ENCODE measurements at regions not wholly inside any gene's neighbourhood (a gene's known extent, or its start where the extent isn't known, plus 50 kb on each side); places are given as distances from the start of the nearest gene placed in this dataset.

GRCh38 chr6:105606831-105607463 lies 204.1 kb upstream of the PREP start:
- TF ChIP-seq CTCF (conservative IDR thresholded peaks at IDR 0.05; ENCODE audit: low read depth in 2 of 2): no peak
- TF ChIP-seq ZNF114 (CRISPR knock-in tag; IDR thresholded peaks at IDR 0.05): no peak
- TF ChIP-seq JUNB (IDR thresholded peaks at IDR 0.05; ENCODE audit: unreplicated experiment): no peak
- no peak for TF ChIP-seq CREB1 (CRISPR knock-in tag; IDR thresholded peaks at IDR 0.05; ENCODE audit: low read depth)
- no peak for TF ChIP-seq EZH2phosphoT487 (IDR thresholded peaks at IDR 0.05; ENCODE audit: unreplicated experiment)
- no peak for TF ChIP-seq ETS1 (IDR thresholded peaks at IDR 0.05)
- TF ChIP-seq ZNF462 (CRISPR knock-in tag; IDR thresholded peaks at IDR 0.05): no peak
- TF ChIP-seq STAT1 (IDR thresholded peaks at IDR 0.05; ENCODE audit: unreplicated experiment): no peak
- TF ChIP-seq EZH2 (IDR thresholded peaks at IDR 0.05; ENCODE audit: low read depth, unreplicated experiment): no peak
- no peak for TF ChIP-seq REST (IDR thresholded peaks at IDR 0.05; ENCODE audit: unreplicated experiment)
- no peak for TF ChIP-seq POLR2AphosphoS5 (IDR thresholded peaks at IDR 0.05; ENCODE audit: low read depth)
- Mint-ChIP-seq H3K27ac (no peak overlapping the region), H3K4me1 (peaks cover 2% of the 10 kb centered on the region; the same call in 1 of the 3 replicates), H3K4me3 (no peak overlapping the region), H3K27me3 (ENCODE audit: insufficient read depth, low read depth, poor library complexity) (peaks cover 2% of the 10 kb centered on the region), H3K36me3 (ENCODE audit: low read depth) (no peaks in the 10 kb centered on the region), H3K9me3 (no peaks in the 10 kb centered on the region)
- no peak overlapping the region for H3K4me3 ChIP-seq
- peaks cover 4% of the 10 kb centered on the region; the same call in 1 of the 2 replicates for H3K9me2 ChIP-seq (ENCODE audit: insufficient read depth)
- no peaks in the 10 kb centered on the region for H3K79me2 ChIP-seq (replicated peaks; ENCODE audit: insufficient read depth)
- no peaks in the 10 kb centered on the region for H3F3A ChIP-seq (replicated peaks; ENCODE audit: low read depth)
- H4K20me1 ChIP-seq (replicated peaks; ENCODE audit: insufficient read depth): no peaks in the 10 kb centered on the region
- H3K27ac ChIP-seq (ENCODE audit: low read depth): no peak overlapping the region
- DNase-seq (ENCODE audit: low spot score) (no peak), ATAC-seq (no peak)
- no peaks in the 10 kb centered on the region for H3K36me3 ChIP-seq (ENCODE audit: insufficient read depth)
- no peaks in the 10 kb centered on the region for H3K27me3 ChIP-seq (ENCODE audit: insufficient read depth)
- no peak overlapping the region for H3K4me2 ChIP-seq
- H3K4me1 ChIP-seq (ENCODE audit: insufficient read depth): no peaks in the 10 kb centered on the region
- H2AFZ ChIP-seq: no peak overlapping the region
